Activated naive CD8-positive, alpha-beta T cell (primary cell): ENCODE measurements at regions not wholly inside any gene's neighbourhood (a gene's known extent, or its start where the extent isn't known, plus 50 kb on each side); places are given as distances from the start of the nearest gene placed in this dataset.

ENCODE experiments used
- H3K27ac Mint-ChIP-seq: one replicate; pipeline ENCODE4 v1.8.0; 2021; ENCODE audit warnings: mixed read lengths
- H3K27me3 Mint-ChIP-seq: one replicate; pipeline ENCODE4 v1.8.0; 2021; ENCODE audit warnings: mixed read lengths
- H3K36me3 Mint-ChIP-seq: one replicate; pipeline ENCODE4 v1.8.0; 2021; ENCODE audit warnings: mixed read lengths
- H3K4me1 Mint-ChIP-seq: one replicate; pipeline ENCODE4 v1.8.0; 2021; ENCODE audit warnings: low read depth, mixed read lengths
- H3K4me3 Mint-ChIP-seq: one replicate; pipeline ENCODE4 v1.8.0; 2021; ENCODE audit warnings: mild to moderate bottlenecking, mixed read lengths
- H3K9me3 Mint-ChIP-seq: one replicate; pipeline ENCODE4 v1.8.0; 2021; ENCODE audit warnings: low read depth, mixed read lengths

GRCh38 chr15:98483575-98484130, 164.7 kb upstream of the IGF1R start:
- Mint-ChIP-seq H3K9me3 (peaks cover 4% of the 10 kb centered on the region), H3K36me3 (no peaks in the 10 kb centered on the region), H3K27ac (no peak overlapping the region), H3K4me1 (no peaks in the 10 kb centered on the region), H3K27me3 (peaks cover 9% of the 10 kb centered on the region), H3K4me3 (no peak overlapping the region)

- Mint-ChIP-seq H3K4me1 (no peaks in the 10 kb centered on the region), H3K9me3 (peaks cover 4% of the 10 kb centered on the region), H3K27ac (no peak overlapping the region), H3K36me3 (no peaks in the 10 kb centered on the region), H3K27me3 (peaks cover 9% of the 10 kb centered on the region), H3K4me3 (no peak overlapping the region)
These were observed 163.4 kb upstream of the IGF1R start for GRCh38 chr15:98484914-98485313.

DNA sequence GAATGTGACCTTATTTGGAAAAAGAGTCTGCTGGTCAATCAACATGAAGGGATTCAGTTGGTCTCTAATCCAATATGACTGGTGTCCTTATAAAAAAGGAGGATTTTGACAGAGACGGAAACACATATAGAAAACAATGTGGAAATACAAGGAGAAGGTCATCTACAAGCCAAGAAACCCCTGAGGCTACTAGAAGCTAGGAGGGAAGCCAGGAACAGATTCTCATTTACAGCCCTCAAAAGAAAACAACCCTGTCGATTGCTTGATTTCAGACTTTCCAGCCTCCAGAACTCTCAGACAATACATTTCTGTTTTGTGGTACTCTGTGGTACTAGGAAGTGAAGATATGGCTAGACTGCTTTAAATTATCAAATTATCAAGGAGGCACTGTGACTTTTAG, 162.9 kb upstream of the IGF1R start:
- Mint-ChIP-seq H3K27ac (no peak overlapping the region), H3K36me3 (no peaks in the 10 kb centered on the region), H3K4me1 (no peaks in the 10 kb centered on the region), H3K4me3 (no peak overlapping the region), H3K27me3 (peaks cover 9% of the 10 kb centered on the region), H3K9me3 (peaks cover 4% of the 10 kb centered on the region)

- H3K27me3 Mint-ChIP-seq, result no peaks in the 10 kb centered on the region
- H3K4me1 Mint-ChIP-seq, result no peaks in the 10 kb centered on the region
- no peak overlapping the region for H3K27ac Mint-ChIP-seq
- no peak overlapping the region for H3K4me3 Mint-ChIP-seq
- peaks cover 14% of the 10 kb centered on the region for H3K9me3 Mint-ChIP-seq
- H3K36me3 Mint-ChIP-seq, result no peaks in the 10 kb centered on the region
These were observed 154.3 kb upstream of the IGF1R start for GRCh38 chr15:98493966-98494511.

DNA sequence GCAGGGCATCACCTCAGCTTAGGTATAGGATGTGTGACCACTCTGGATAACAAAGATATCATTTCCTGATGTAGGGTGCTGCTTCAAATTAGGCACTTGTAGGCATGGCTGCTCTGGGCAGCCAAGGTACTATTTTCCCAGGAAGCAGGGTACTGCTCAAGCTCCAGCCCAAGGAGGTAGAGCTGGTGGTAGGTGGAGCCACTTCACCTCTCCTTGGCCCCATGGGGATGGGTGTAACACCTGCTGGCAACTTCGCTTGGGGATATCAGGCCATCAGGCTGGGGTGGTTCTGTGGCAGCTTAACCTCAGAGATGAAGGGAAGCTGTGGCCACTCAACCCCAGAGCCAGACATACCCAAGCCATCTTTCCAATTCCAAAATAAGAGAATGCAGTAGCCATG, 147.1 kb upstream of the IGF1R start:
- Mint-ChIP-seq H3K27ac (no peak overlapping the region), H3K9me3 (peaks cover 19% of the 10 kb centered on the region), H3K27me3 (peaks cover 20% of the 10 kb centered on the region), H3K4me3 (no peak overlapping the region), H3K36me3 (peaks cover 4% of the 10 kb centered on the region), H3K4me1 (no peaks in the 10 kb centered on the region)

DNA sequence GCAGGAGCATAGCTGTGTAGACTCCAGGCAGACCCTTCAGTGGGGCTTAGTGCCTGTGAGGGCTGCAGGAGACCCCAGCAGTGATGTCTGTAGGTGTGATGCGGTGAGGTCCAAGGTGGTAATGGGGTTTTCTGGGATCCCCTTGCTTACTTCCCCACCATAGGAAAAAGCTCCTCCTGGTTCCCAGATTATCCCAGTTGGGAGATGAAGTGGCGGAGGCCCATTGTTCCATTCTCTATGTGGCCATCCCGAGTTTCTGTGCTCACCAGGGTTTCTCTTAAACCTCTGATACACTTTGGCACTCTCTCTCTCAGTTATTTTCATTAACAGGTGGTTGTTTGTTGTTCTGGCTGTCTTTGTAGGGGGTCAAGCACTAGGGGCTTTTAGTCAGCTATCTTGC, 146.7 kb upstream of the IGF1R start:
- peaks cover 4% of the 10 kb centered on the region for H3K36me3 Mint-ChIP-seq
- no peak overlapping the region for H3K4me3 Mint-ChIP-seq
- no peak overlapping the region for H3K27ac Mint-ChIP-seq
- peaks cover 19% of the 10 kb centered on the region for H3K9me3 Mint-ChIP-seq
- H3K4me1 Mint-ChIP-seq, result no peaks in the 10 kb centered on the region
- H3K27me3 Mint-ChIP-seq, result peaks cover 22% of the 10 kb centered on the region

DNA sequence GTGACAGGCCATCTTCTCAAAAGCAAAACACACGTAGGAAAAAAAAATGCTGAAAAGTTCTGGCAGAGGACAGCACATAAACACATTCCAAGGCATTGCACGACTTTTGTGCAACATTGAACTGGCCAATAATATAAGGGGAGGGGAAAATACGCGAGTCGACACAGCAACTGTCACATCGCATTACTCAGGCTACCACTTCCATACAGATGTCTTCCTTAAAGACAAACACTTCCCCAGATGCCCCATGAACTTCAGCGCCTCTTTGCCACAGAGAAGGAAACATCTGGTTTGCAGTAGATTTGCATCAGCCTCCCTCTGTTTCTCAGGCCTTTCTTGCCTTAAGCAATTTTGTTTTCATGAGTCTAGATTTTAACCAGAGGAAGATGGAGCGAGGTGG, 144.4 kb upstream of the IGF1R start:
- Mint-ChIP-seq H3K4me1 (no peaks in the 10 kb centered on the region), H3K36me3 (peaks cover 4% of the 10 kb centered on the region), H3K27me3 (peaks cover 24% of the 10 kb centered on the region), H3K4me3 (no peak overlapping the region), H3K9me3 (peaks cover 10% of the 10 kb centered on the region), H3K27ac (no peak overlapping the region)

GRCh38 chr15:98504998-98505397, 143.3 kb upstream of the IGF1R start:
- Mint-ChIP-seq H3K27me3 (peaks cover 17% of the 10 kb centered on the region), H3K4me3 (no peak overlapping the region)

GRCh38 chr15:98505611-98506031, 142.7 kb upstream of the IGF1R start:
- no peaks in the 10 kb centered on the region for H3K9me3 Mint-ChIP-seq
- peaks cover 17% of the 10 kb centered on the region for H3K27me3 Mint-ChIP-seq
- no peaks in the 10 kb centered on the region for H3K36me3 Mint-ChIP-seq
- H3K4me1 Mint-ChIP-seq, result no peaks in the 10 kb centered on the region
- no peak overlapping the region for H3K27ac Mint-ChIP-seq
- H3K4me3 Mint-ChIP-seq, result no peak overlapping the region

More at GRCh38 chr15:98504998-98505397, 143.3 kb upstream of the IGF1R start:
- no peaks in the 10 kb centered on the region for H3K36me3 Mint-ChIP-seq
- H3K4me1 Mint-ChIP-seq, result no peaks in the 10 kb centered on the region
- H3K27ac Mint-ChIP-seq, result no peak overlapping the region
- H3K9me3 Mint-ChIP-seq, result no peaks in the 10 kb centered on the region

DNA sequence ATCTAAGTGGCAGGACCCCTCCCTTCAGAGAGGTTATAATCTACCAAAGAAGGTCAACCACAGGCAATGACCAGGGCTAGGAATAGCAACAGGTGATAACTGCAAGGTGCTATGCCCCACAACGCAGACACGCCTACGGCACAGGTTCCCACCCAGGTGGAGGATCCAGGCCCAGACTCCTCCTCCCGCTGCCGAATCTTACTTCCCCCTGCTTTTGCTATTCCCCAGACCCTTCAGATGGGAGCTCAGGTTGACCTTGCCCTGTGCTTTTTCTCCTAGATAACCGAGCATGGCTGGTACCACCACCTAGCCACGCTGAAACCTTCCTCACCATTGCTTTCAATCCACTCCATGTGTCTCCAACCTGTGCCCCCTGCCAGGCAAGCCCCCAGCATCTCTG, 142.2 kb upstream of the IGF1R start:
- peaks cover 17% of the 10 kb centered on the region for H3K27me3 Mint-ChIP-seq

DNA sequence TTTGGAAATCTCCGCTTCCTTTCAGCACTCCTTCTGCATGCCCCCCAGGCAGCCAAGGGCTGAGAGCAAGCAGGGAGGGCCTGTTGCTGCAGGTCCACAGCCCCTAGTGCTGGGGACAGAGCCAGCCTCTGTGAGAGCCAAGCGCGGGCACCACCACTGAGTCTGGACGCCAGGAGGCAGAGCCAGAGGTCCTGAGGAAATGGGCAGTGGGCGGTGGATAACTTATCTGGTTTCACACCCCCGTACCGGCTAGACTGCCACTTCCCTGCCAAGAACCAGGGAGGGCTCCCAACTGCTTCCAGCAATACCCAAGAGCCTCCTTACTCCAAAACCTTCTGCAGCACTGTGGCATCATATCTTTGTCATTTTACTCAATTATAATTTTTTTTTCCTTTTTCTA, 141.6 kb upstream of the IGF1R start:
- H3K36me3 Mint-ChIP-seq, result no peaks in the 10 kb centered on the region
- H3K4me3 Mint-ChIP-seq, result no peak overlapping the region
- peaks cover 17% of the 10 kb centered on the region for H3K27me3 Mint-ChIP-seq
- no peak overlapping the region for H3K27ac Mint-ChIP-seq
- H3K9me3 Mint-ChIP-seq, result no peaks in the 10 kb centered on the region
- no peaks in the 10 kb centered on the region for H3K4me1 Mint-ChIP-seq

More for the DNA sequence above, 142.2 kb upstream of the IGF1R start:
- Mint-ChIP-seq H3K9me3 (no peaks in the 10 kb centered on the region), H3K4me1 (no peaks in the 10 kb centered on the region), H3K36me3 (no peaks in the 10 kb centered on the region), H3K27ac (no peak overlapping the region), H3K4me3 (no peak overlapping the region)

GRCh38 chr15:98513428-98513986, 134.8 kb upstream of the IGF1R start:
- H3K4me3 Mint-ChIP-seq, result no peak overlapping the region
- H3K27me3 Mint-ChIP-seq, result no peaks in the 10 kb centered on the region
- no peak overlapping the region for H3K27ac Mint-ChIP-seq
- H3K4me1 Mint-ChIP-seq, result no peaks in the 10 kb centered on the region
- H3K36me3 Mint-ChIP-seq, result no peaks in the 10 kb centered on the region
- no peaks in the 10 kb centered on the region for H3K9me3 Mint-ChIP-seq

- Mint-ChIP-seq H3K27ac (no peak overlapping the region), H3K9me3 (no peaks in the 10 kb centered on the region), H3K4me1 (peaks cover 3% of the 10 kb centered on the region), H3K36me3 (no peaks in the 10 kb centered on the region), H3K27me3 (peaks cover 3% of the 10 kb centered on the region), H3K4me3 (no peak overlapping the region)
These were observed 134.2 kb upstream of the IGF1R start for GRCh38 chr15:98514034-98514622.

DNA sequence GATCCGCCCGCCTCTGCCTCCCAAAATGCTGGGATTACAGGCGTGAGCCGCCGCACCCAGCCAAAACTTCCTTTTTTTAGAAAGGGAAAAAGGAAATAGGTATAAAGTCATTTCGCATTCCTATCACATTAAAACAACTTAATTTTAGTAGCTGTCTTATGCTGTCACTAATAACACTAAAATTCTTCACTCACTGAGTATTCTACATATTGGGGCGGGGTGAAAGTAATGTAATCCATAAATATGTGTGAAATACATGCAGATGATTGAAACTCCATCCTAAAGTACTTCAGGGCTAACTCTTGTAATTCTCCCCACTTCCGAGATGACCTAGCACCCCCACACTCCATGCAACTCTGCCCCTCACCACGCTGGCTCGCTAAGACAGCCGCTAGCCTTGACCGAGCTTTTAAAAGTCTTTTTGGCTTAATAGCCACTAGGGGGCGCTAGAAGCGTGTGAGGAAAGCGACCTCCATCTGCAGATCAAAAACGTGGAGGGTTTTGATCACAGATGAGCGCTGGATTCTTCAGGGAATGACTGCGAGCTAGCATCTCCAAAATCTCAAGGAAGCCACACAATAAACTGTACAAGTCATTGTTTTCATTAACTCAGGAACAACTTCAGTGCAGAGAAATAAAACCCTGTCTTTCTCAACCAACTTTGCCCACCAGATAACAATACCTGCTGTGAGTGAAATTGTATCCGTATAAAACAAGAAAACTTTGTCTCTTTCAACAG, 129.3 kb upstream of the IGF1R start:
- no peak overlapping the region for H3K4me3 Mint-ChIP-seq
- peaks cover 8% of the 10 kb centered on the region for H3K4me1 Mint-ChIP-seq
- H3K27me3 Mint-ChIP-seq, result peaks cover 4% of the 10 kb centered on the region
- no peaks in the 10 kb centered on the region for H3K36me3 Mint-ChIP-seq
- no peak overlapping the region for H3K27ac Mint-ChIP-seq
- H3K9me3 Mint-ChIP-seq, result no peaks in the 10 kb centered on the region
